GM12892 (cell line): ENCODE measurements at regions not wholly inside any gene's neighbourhood (a gene's known extent, or its start where the extent isn't known, plus 50 kb on each side); places are given as distances from the start of the nearest gene placed in this dataset.

ENCODE experiments used
- POLR2A ChIP-seq: IDR thresholded peaks from 2 replicates; pipeline ENCODE4 v1.6.1; 2011; ENCODE audit warnings: low read depth, low read length, control low read depth
- POLR2AphosphoS5 ChIP-seq: IDR thresholded peaks from 2 replicates; pipeline ENCODE4 v1.6.1; 2011; ENCODE audit warnings: low read depth, low read length, control low read depth

- no peak for TF ChIP-seq POLR2A
- TF ChIP-seq POLR2AphosphoS5: no peak
Measured at GRCh38 chr9:107213561-107214028, 69.5 kb upstream of the RAD23B start.
